Astrocyte of the spinal cord (primary cell): ENCODE measurements at regions not wholly inside any gene's neighbourhood (a gene's known extent, or its start where the extent isn't known, plus 50 kb on each side); places are given as distances from the start of the nearest gene placed in this dataset.

Experiments used
- DNase-seq: peaks from one replicate; pipeline ENCODE4 v3.0.0; 2011; ENCODE audit warnings: low read depth, low spot score
- H3K4me3 ChIP-seq: 2 replicates; pipeline ENCODE4 v1.5.1; 2011; ENCODE audit warnings: low read depth, mild to moderate bottlenecking, low read length, moderate library complexity
- in situ Hi-C: cut with HindIII; loops from 2 replicates; pipeline ENCODE4 v1.10.0; 2017; ENCODE audit warnings: low sequenced_read_pairs
- TF ChIP-seq, protein P1 (sequence below): IDR thresholded peaks from 2 replicates; pipeline ENCODE4 v1.5.1; 2012; ENCODE audit warnings: low read depth, mild to moderate bottlenecking, low read length, inconsistent platforms

DNA sequence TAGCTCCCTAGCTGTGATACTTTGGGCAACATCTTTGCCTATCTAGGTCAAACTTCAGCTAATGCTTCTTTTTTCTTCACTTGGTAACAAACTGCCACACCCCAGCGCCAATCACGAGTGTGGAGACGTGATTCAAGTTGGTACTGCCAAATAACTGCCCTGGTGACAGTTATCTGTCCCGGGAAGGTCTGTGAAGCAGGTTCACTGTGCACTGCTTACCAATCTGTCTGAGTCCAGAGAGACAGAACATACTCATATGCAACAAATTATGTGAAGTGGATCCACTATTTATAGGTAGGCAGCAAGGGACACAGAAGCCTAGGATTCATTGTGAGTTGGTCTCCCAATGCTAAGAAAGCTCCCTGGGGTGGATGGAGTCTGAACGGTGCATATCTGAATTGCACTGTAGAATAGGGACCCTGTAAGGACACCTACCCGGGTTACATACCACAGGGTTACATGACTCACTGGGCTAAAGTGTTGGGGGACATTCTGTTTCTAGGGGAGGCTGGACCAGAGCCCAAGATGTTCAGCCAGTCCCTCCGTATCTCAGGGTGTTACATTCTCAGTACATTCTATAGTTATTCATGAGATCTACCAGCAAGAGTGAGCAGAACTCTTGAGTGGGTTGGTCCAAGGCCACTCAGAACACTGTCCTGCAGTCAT lies 95.4 kb upstream of the STC2 start:
- in situ Hi-C loops: no loop called here
- TF ChIP-seq, protein P1, sequence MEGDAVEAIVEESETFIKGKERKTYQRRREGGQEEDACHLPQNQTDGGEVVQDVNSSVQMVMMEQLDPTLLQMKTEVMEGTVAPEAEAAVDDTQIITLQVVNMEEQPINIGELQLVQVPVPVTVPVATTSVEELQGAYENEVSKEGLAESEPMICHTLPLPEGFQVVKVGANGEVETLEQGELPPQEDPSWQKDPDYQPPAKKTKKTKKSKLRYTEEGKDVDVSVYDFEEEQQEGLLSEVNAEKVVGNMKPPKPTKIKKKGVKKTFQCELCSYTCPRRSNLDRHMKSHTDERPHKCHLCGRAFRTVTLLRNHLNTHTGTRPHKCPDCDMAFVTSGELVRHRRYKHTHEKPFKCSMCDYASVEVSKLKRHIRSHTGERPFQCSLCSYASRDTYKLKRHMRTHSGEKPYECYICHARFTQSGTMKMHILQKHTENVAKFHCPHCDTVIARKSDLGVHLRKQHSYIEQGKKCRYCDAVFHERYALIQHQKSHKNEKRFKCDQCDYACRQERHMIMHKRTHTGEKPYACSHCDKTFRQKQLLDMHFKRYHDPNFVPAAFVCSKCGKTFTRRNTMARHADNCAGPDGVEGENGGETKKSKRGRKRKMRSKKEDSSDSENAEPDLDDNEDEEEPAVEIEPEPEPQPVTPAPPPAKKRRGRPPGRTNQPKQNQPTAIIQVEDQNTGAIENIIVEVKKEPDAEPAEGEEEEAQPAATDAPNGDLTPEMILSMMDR: no peak
- H3K4me3 ChIP-seq: no peak overlapping the region
- DNase-seq: no peak

- TF ChIP-seq, protein P1: no peak
- in situ Hi-C loops: no loop called here
- no peak overlapping the region for H3K4me3 ChIP-seq
- DNase-seq: peak; percentile 25
These were observed 91.9 kb upstream of the STC2 start for GRCh38 chr5:173420108-173420507.

- H3K4me3 ChIP-seq: no peak overlapping the region
- no peak for DNase-seq
- TF ChIP-seq, protein P1: no peak
- in situ Hi-C loops: no loop called here
These were observed 85.3 kb upstream of the STC2 start for GRCh38 chr5:173413471-173413982.

DNA sequence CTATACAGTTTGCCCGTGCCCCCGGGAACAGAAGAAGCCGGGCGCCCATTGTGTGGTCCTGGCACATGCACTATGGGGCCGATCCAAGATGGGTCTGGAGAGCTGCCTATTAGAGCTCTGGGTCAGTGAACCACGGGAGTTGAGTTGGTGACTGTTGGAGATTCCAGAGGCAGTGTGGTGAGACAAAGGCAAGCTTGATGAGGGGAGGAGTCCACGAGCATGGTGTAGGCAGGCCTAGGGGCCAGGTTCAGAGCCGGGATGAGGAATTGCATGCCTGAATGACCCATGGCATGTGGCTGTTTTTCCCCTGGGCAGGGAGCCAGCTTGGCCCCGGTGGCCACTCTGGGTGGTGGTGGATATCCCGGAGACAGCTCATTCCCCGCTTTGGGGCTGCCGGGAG lies 84.4 kb upstream of the STC2 start:
- TF ChIP-seq, protein P1: no peak
- no peak overlapping the region for H3K4me3 ChIP-seq
- in situ Hi-C loops: no loop called here
- peak; percentile 24 for DNase-seq

GRCh38 chr5:173411791-173412555 lies 83.8 kb upstream of the STC2 start:
- in situ Hi-C loops: no loop called here
- DNase-seq: no peak
- TF ChIP-seq, protein P1: no peak
- no peak overlapping the region for H3K4me3 ChIP-seq

DNA sequence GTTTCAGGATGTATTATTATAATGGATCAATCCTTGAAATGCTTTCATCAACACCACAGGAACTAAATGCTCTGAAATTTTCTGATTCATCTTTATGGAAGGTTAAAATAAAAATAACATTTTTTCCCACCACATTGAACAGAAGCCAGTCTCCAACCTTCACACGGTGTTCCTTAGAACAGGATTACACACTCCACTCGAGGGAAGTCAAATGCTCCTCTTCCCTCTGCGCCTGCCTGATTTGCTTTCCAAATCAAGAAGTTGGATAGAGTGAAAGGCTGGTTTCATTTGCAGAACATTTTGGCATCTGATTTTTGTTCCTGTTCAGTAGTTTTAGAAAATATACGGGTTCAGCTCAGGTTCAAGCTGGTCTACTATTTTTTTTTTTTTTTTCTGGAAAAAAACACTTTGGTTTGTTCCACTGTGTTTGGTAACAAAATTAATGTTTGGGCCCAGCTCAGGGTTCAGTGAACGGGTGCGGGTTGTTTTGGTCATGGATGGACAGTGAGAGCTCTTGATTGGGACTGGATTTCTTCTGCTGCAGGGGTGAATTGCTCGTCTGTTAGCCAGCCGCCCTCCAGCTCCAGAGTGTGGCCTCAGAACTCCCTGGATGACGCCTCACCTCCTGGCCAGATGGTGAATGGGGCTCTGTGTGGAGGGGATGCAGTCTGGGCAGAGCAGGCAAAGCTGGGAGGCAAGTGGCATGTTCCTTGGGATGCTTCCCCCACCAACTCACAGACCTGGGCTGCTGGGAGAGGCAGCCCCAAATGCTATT lies 82.4 kb upstream of the STC2 start:
- in situ Hi-C loops: no loop called here
- DNase-seq: no peak
- no peak overlapping the region for H3K4me3 ChIP-seq
- TF ChIP-seq, protein P1: no peak
